SK-N-MC (cell line): ENCODE measurements at regions not wholly inside any gene's neighbourhood (a gene's known extent, or its start where the extent isn't known, plus 50 kb on each side); places are given as distances from the start of the nearest gene placed in this dataset.
A peak's percentile ranks its signal among the peaks of the same experiment; 100 is the strongest.

Source experiments
- DNase-seq: peaks from one replicate; pipeline ENCODE4 v3.0.0-alpha.2; 2011; ENCODE audit warnings: low read depth, low spot score
- H3K27ac ChIP-seq: fragments of 200-600 bp; sonication (generic); 2 replicates; pipeline ENCODE4 v1.5.1; 2016; ENCODE audit warnings: mixed run types
- H3K36me3 ChIP-seq: fragments of 200-600 bp; sonication (generic); 2 replicates; pipeline ENCODE4 v1.6.1; 2017; ENCODE audit warnings: antibody characterized with exemption, low read length, mixed read lengths; ENCODE audit not compliant: insufficient read depth
- H3K4me3 ChIP-seq: fragments of 200-600 bp; sonication (generic); 2 replicates; pipeline ENCODE4 v1.5.1; 2016
- H3K9ac ChIP-seq: fragments of 200-600 bp; sonication (generic); 2 replicates; pipeline ENCODE4 v1.8.0; 2017; ENCODE audit warnings: mixed run types, mixed read lengths; ENCODE audit not compliant: insufficient read length
- H3K9me3 ChIP-seq: fragments of 200-600 bp; sonication (generic); 2 replicates; pipeline ENCODE4 v1.6.1; 2017; ENCODE audit warnings: low read depth, mild to moderate bottlenecking, antibody characterized with exemption, low read length, moderate library complexity, mixed read lengths
- EZH2 ChIP-seq: fragments of 200-600 bp; sonication (generic); IDR thresholded peaks from one replicate; pipeline ENCODE4 v1.6.1; 2017; ENCODE audit warnings: antibody characterized with exemption
- FOXP2 ChIP-seq: optimal IDR thresholded peaks from 2 replicates; pipeline ENCODE3; 2011; ENCODE audit warnings: mild to moderate bottlenecking, moderate library complexity; ENCODE audit not compliant: insufficient read depth; ENCODE audit errors: extremely low read length, control extremely low read depth
- POLR2AphosphoS5 ChIP-seq: IDR thresholded peaks from 2 replicates; pipeline ENCODE4 v1.6.1; 2012; ENCODE audit warnings: mild to moderate bottlenecking, low read depth, low read length, borderline replicate concordance

GRCh38 chr6:11903645-11904044, 108.5 kb upstream of the HIVEP1 start:
- H3K9ac ChIP-seq = no peak overlapping the region
- DNase-seq = no peak
- H3K4me3 ChIP-seq = no peak overlapping the region
- no peak for TF ChIP-seq FOXP2
- TF ChIP-seq EZH2 = no peak
- no peak for TF ChIP-seq POLR2AphosphoS5
- H3K27ac ChIP-seq = no peak overlapping the region
- no peaks in the 10 kb centered on the region for H3K9me3 ChIP-seq
- no peaks in the 10 kb centered on the region for H3K36me3 ChIP-seq

DNA sequence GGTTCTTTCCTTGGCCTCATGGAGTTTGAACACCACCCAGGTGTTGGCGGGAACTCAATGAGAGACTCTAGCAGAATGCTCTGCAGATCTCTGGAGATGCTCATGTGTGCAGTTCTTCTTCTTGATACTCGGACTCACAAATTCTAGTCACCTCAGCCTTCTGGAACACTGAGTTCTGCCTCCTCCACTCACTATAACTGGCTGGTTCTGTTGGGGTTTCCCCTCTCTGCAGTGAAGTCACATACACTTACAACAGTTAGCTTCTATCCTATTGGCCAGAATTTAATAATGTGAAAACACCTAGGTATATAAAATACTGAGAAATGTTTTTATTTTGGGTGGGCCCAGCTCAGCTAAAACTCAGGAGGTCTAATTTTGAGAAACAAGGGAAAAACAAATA, 109.6 kb upstream of the HIVEP1 start:
- DNase-seq = no peak
- no peak overlapping the region for H3K4me3 ChIP-seq
- no peaks in the 10 kb centered on the region for H3K36me3 ChIP-seq
- H3K9me3 ChIP-seq = no peaks in the 10 kb centered on the region
- no peak overlapping the region for H3K27ac ChIP-seq
- no peak overlapping the region for H3K9ac ChIP-seq
- TF ChIP-seq POLR2AphosphoS5 (no peak), EZH2 (no peak), FOXP2 (no peak)

DNA sequence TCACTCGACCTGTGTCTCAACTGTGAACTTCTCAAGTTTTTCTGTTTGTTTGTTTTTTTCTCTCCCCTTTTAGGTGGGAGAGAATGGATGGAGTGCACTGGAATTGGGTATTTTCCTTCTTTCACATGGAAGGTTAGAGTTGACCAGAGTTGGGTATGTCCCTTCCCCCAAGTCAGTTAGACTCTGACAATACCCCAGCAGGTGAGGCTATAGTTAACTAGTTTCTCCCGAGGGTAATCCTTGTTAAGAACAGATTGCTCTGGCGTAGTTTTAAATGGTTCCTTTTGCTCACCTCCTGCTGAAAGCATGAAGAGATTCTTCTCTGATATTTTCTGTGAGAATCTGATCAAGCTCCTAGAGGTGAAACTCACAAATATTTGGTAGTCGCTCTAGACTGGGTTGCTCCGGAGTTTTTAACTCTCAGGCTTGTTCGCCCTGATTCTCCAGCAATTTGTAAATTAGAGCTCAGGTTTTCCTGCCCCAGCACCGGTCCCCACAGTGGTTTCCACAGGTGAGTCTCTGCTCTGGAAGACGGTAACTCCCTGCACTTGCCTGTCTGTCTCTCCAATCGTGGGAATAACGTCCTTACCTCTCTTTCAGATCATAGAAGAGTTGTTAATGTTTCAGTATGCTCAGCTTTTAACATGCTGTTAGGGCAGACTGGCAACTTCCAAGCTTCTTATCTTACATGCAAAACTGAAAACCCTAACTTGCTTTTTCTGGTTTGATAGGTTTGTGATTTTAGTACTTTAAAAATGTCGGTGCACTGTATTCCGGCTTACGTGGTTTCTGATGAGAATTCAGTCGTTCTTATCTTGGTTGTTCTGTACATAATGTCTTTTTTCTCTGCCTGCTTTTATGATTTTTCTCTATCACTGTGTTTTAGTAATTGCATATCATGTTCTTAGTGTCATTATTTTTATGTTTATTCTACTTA, 111.2 kb upstream of the HIVEP1 start:
- H3K4me3 ChIP-seq = no peak overlapping the region
- H3K9me3 ChIP-seq = no peaks in the 10 kb centered on the region
- no peaks in the 10 kb centered on the region for H3K36me3 ChIP-seq
- TF ChIP-seq EZH2 (no peak), POLR2AphosphoS5 (no peak), FOXP2 (no peak)
- no peak overlapping the region for H3K9ac ChIP-seq
- H3K27ac ChIP-seq = no peak overlapping the region
- no peak for DNase-seq

- H3K9ac ChIP-seq = no peak overlapping the region
- no peaks in the 10 kb centered on the region for H3K9me3 ChIP-seq
- H3K36me3 ChIP-seq = no peaks in the 10 kb centered on the region
- H3K27ac ChIP-seq = no peak overlapping the region
- no peak overlapping the region for H3K4me3 ChIP-seq
- no peak for TF ChIP-seq POLR2AphosphoS5
- TF ChIP-seq FOXP2 = no peak
- DNase-seq = no peak
These were observed 112.5 kb upstream of the HIVEP1 start for GRCh38 chr6:11899645-11900044.

GRCh38 chr6:11894212-11894611, 115.6 kb upstream of the ADTRP start:
- Histone ChIP-seq H3K27ac (no peak overlapping the region), H3K9me3 (no peaks in the 10 kb centered on the region), H3K36me3 (no peaks in the 10 kb centered on the region), H3K4me3 (no peak overlapping the region), H3K9ac (no peak overlapping the region)
- no peak for DNase-seq
- TF ChIP-seq FOXP2 (no peak), POLR2AphosphoS5 (no peak), EZH2 (no peak)

DNA sequence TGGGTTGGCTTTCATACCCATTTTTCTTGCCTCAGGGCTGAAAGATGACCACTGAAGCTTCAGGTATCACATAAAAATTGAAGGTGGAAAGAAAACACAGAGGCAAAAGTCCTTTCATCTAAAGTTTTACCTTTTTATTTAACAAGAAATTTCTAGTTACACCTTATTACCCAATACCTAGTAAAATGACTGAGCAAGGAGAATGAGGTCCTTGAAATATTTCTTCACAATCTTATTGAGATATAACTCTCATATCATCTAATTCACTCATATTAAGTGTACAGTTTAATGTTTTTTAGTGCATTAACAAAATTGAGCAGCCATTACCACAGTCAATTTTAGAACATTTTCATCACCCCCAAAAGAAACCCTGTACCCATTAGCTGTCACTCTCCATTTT, 112.9 kb upstream of the ADTRP start:
- H3K4me3 ChIP-seq = no peak overlapping the region
- H3K27ac ChIP-seq = no peak overlapping the region
- H3K9me3 ChIP-seq = no peaks in the 10 kb centered on the region
- no peak overlapping the region for H3K9ac ChIP-seq
- H3K36me3 ChIP-seq = no peaks in the 10 kb centered on the region
- TF ChIP-seq FOXP2 (no peak), EZH2 (no peak), POLR2AphosphoS5 (no peak)
- DNase-seq = no peak

DNA sequence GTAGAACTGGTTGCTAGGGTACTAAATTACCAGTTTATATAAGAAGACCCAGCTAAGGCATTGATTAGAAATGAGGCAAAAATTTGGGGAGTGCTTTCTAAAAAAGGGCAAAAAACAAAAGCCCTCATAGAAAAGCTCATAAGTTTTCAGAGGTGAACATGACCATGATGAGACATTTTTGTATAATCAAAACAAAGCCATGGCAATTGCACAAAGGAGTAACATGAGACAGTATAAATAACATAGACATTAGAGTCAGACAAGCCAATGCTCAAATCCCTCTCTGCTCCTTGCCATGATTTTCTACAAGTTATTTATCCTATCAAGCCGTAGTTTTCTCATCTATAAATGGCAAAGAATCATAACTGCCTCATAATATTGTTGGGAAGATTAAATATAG, 112.2 kb upstream of the ADTRP start:
- Histone ChIP-seq H3K4me3 (no peak overlapping the region), H3K9ac (no peak overlapping the region), H3K36me3 (no peaks in the 10 kb centered on the region), H3K27ac (no peak overlapping the region), H3K9me3 (no peaks in the 10 kb centered on the region)
- no peak for DNase-seq
- no peak for TF ChIP-seq FOXP2
- TF ChIP-seq POLR2AphosphoS5 = no peak
- TF ChIP-seq EZH2 = no peak

DNA sequence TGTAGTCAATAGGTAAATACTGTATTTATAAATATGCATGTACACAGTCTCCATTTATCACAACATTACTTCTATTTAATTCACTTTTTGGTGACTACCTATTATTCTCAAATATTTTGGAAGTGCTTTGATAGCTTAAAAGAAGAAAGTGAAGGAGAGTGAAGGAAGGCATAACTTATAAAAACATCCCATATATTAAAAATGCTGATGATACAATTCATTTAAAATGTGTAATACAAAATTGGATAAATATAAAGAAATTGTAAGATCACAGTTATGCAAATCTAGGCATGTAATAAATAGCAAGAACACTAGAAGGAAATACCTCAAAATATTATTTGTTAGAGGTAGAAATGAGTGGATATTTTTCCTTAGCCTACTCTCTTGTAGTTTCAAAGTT, 111.6 kb upstream of the ADTRP start:
- Histone ChIP-seq H3K9ac (no peak overlapping the region), H3K4me3 (no peak overlapping the region), H3K9me3 (no peaks in the 10 kb centered on the region), H3K36me3 (no peaks in the 10 kb centered on the region), H3K27ac (peak overlapping the region; percentile 59; the same call in 1 of the 2 replicates)
- TF ChIP-seq EZH2 (no peak), POLR2AphosphoS5 (no peak), FOXP2 (no peak)
- no peak for DNase-seq

- H3K9ac ChIP-seq = no peak overlapping the region
- H3K27ac ChIP-seq = peak overlapping the region; percentile 59; the same call in 1 of the 2 replicates
- peak; percentile 91 for DNase-seq
- no peak overlapping the region for H3K4me3 ChIP-seq
- H3K9me3 ChIP-seq = no peaks in the 10 kb centered on the region
- no peaks in the 10 kb centered on the region for H3K36me3 ChIP-seq
- TF ChIP-seq FOXP2 = peak; percentile 62
- no peak for TF ChIP-seq EZH2
- TF ChIP-seq POLR2AphosphoS5 = peak; percentile 48; the same call in 1 of the 2 replicates
These were observed 111.0 kb upstream of the ADTRP start for GRCh38 chr6:11889572-11889971.
